GM12892 (cell line): ENCODE measurements at regions not wholly inside any gene's neighbourhood (a gene's known extent, or its start where the extent isn't known, plus 50 kb on each side); places are given as distances from the start of the nearest gene placed in this dataset.

Experiments
- POLR2A ChIP-seq: IDR thresholded peaks from 2 replicates; pipeline ENCODE4 v1.6.1; 2011; ENCODE audit warnings: low read depth, low read length, control low read depth
- POLR2AphosphoS5 ChIP-seq: IDR thresholded peaks from 2 replicates; pipeline ENCODE4 v1.6.1; 2011; ENCODE audit warnings: low read depth, low read length, control low read depth
- TAF1 ChIP-seq: IDR thresholded peaks from 2 replicates; pipeline ENCODE4 v1.6.1; 2011; ENCODE audit warnings: low read depth, mild to moderate bottlenecking, control low read depth, low read length, borderline replicate concordance

DNA sequence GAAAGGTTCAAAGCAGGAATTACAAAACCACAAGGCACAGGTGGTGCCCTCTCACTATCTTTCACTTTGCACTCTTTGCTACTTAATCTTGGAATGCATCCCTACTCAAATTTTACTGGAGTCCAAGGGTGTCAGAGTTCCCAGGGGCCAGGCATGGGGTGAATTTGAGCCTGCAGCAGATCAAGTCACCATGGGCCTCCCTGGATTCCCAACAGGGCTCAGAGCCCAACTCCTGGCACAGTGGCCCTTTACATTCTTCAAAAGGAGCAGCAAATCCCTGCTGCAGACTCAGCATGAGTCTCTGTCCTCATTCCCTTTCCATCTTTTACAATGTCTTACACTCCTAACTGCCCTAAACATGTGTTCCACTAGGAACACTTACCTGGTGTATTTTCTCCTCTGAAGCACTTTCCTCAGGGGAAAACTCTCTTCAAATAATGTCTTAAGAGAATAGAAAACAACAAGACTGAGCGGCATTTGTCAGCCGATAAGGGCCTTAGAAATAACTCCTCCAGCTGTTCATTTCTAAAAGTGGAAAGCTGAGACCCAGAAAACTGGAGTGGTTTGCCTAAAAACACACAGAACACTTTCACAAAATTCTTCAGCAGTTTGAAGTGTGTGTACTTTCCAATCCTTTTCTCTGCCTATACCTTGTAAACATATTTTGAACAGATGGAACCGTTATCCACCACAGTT lies 596.0 kb downstream of the INSC start:
- TF ChIP-seq POLR2A (no peak), POLR2AphosphoS5 (no peak), TAF1 (no peak)
